Ecto neural progenitor cell (in vitro differentiated cells): ENCODE measurements at regions not wholly inside any gene's neighbourhood (a gene's known extent, or its start where the extent isn't known, plus 50 kb on each side); places are given as distances from the start of the nearest gene placed in this dataset.

ENCODE experiments used
- DNase-seq: peaks from one replicate; pipeline ENCODE4 v3.0.0-alpha.2; 2018; ENCODE audit warnings: low spot score

- DNase-seq: no peak
These were observed 429.6 kb downstream of the RFC3 start for GRCh38 chr13:34247596-34247995.

GRCh38 chr13:34249546-34250039 lies 431.6 kb downstream of the RFC3 start:
- no peak for DNase-seq

- DNase-seq: no peak
These were observed 432.3 kb downstream of the RFC3 start for GRCh38 chr13:34250151-34250670.

- DNase-seq: no peak
These were observed 436.4 kb downstream of the RFC3 start for GRCh38 chr13:34254366-34254765.

- no peak for DNase-seq
These were observed 437.8 kb downstream of the RFC3 start for GRCh38 chr13:34255711-34256110.

- DNase-seq: no peak
These were observed 438.3 kb downstream of the RFC3 start for GRCh38 chr13:34256236-34256635.

GRCh38 chr13:34257966-34258365 lies 440.0 kb downstream of the RFC3 start:
- DNase-seq: no peak

- DNase-seq: no peak
These were observed 440.9 kb downstream of the RFC3 start for GRCh38 chr13:34258646-34259386.

- DNase-seq: no peak
These were observed 445.7 kb downstream of the RFC3 start for GRCh38 chr13:34263681-34264080.

GRCh38 chr13:34265046-34265679 lies 447.2 kb downstream of the RFC3 start:
- no peak for DNase-seq

GRCh38 chr13:34276764-34277163 lies 458.8 kb downstream of the RFC3 start:
- no peak for DNase-seq

GRCh38 chr13:34277936-34278335 lies 460.0 kb downstream of the RFC3 start:
- no peak for DNase-seq

GRCh38 chr13:34278780-34279179 lies 460.8 kb downstream of the RFC3 start:
- no peak for DNase-seq

GRCh38 chr13:34290661-34291060 lies 472.7 kb downstream of the RFC3 start:
- DNase-seq: no peak

GRCh38 chr13:34294483-34295129 lies 476.7 kb downstream of the RFC3 start:
- no peak for DNase-seq

GRCh38 chr13:34300559-34300958 lies 482.6 kb downstream of the RFC3 start:
- DNase-seq: no peak

- DNase-seq: no peak
These were observed 484.6 kb downstream of the RFC3 start for GRCh38 chr13:34302596-34302995.

- DNase-seq: no peak
These were observed 485.4 kb downstream of the RFC3 start for GRCh38 chr13:34303346-34303745.

GRCh38 chr13:34307607-34308006 lies 489.7 kb downstream of the RFC3 start:
- DNase-seq: no peak

- no peak for DNase-seq
These were observed 490.8 kb downstream of the RFC3 start for GRCh38 chr13:34308725-34309124.

GRCh38 chr13:34310539-34310938 lies 492.6 kb downstream of the RFC3 start:
- DNase-seq: no peak

GRCh38 chr13:34311251-34311650 lies 493.3 kb downstream of the RFC3 start:
- DNase-seq: no peak

- no peak for DNase-seq
These were observed 494.6 kb downstream of the RFC3 start for GRCh38 chr13:34312578-34312977.
